CD4-positive, alpha-beta memory T cell (primary cell): ENCODE measurements at regions not wholly inside any gene's neighbourhood (a gene's known extent, or its start where the extent isn't known, plus 50 kb on each side); places are given as distances from the start of the nearest gene placed in this dataset.

Experiments used
- CTCF ChIA-PET: fragments of 350-600 bp; sonication (Branson Sonifier 250); formaldehyde crosslinking; loops from one replicate; lab custom pipeline; 2021; ENCODE audit warnings: inconsistent platforms; ENCODE audit not compliant: partially characterized antibody; lab: Charles Lee
- POLR2A ChIA-PET: fragments of 350-600 bp; sonication (Branson Sonifier 250); formaldehyde crosslinking; loops from one replicate; lab custom pipeline; 2021; ENCODE audit not compliant: partially characterized antibody; lab: Charles Lee
- DNase-seq, 5 donors: peaks; one replicate each; pipeline versions ENCODE4 v3.0.0 to v3.0.0-alpha.2; 2020 to 2022; ENCODE audit warnings: mixed read lengths in 1 of 5
- H3K27ac ChIP-seq: one replicate; pipeline ENCODE4 v1.7.0; 2013; ENCODE audit warnings: low read depth, low read length
- H3K27me3 ChIP-seq: 2 replicates; pipeline ENCODE4 v1.7.0; 2013; ENCODE audit warnings: mild to moderate bottlenecking, low read length, moderate library complexity; ENCODE audit not compliant: insufficient read depth
- H3K36me3 ChIP-seq: 2 replicates; pipeline ENCODE4 v1.7.0; 2013; ENCODE audit warnings: mild to moderate bottlenecking, low read length, moderate library complexity; ENCODE audit not compliant: insufficient read depth
- H3K4me1 ChIP-seq: 2 replicates; pipeline ENCODE4 v1.7.0; 2013; ENCODE audit warnings: mild to moderate bottlenecking, low read length, moderate library complexity; ENCODE audit not compliant: insufficient read depth
- H3K4me3 ChIP-seq, 2 donors: one replicate each; pipeline ENCODE4 v1.7.0; 2013; ENCODE audit warnings: low read length in 2 of 2, mild to moderate bottlenecking in 1 of 2
- H3K9me3 ChIP-seq, 2 donors: one replicate each; pipeline ENCODE4 v1.7.0; 2013; ENCODE audit warnings: low read length in 2 of 2, control low read depth in 1 of 2; ENCODE audit not compliant: control insufficient read depth in 1 of 2
- H3K27ac Mint-ChIP-seq, 7 donors: one replicate each; pipeline ENCODE4 v1.8.0; 2020 to 2021; ENCODE audit warnings: mixed read lengths in 7 of 7, mild to moderate bottlenecking in 6 of 7, inconsistent platforms in 3 of 7, moderate library complexity in 3 of 7
- H3K27me3 Mint-ChIP-seq, 2 donors: one replicate each; pipeline ENCODE4 v1.8.0; 2020 to 2021; ENCODE audit warnings: mixed read lengths in 2 of 2
- H3K36me3 Mint-ChIP-seq, 2 donors: one replicate each; pipeline ENCODE4 v1.8.0; 2020 to 2021; ENCODE audit warnings: mixed read lengths in 2 of 2, inconsistent platforms in 1 of 2, mild to moderate bottlenecking in 1 of 2
- H3K4me1 Mint-ChIP-seq, 4 donors: one replicate each; pipeline ENCODE4 v1.8.0; 2020 to 2021; ENCODE audit warnings: mixed read lengths in 4 of 4, mild to moderate bottlenecking in 1 of 4
- H3K4me3 Mint-ChIP-seq, 8 donors: one replicate each; pipeline ENCODE4 v1.8.0; 2020 to 2021; ENCODE audit warnings: mixed read lengths in 8 of 8, mild to moderate bottlenecking in 7 of 8, moderate library complexity in 6 of 8, inconsistent platforms in 3 of 8
- H3K9me3 Mint-ChIP-seq, 8 donors: one replicate each; pipeline ENCODE4 v1.8.0; 2020 to 2021; ENCODE audit warnings: mixed read lengths in 8 of 8, mild to moderate bottlenecking in 5 of 8, inconsistent platforms in 3 of 8, moderate library complexity in 1 of 8
- intact Hi-C: fragments of 100-400 bp; cut with micrococcal nuclease; formaldehyde crosslinking; loops from one replicate; pipeline ENCODE4 v1.15.1; 2023

- Mint-ChIP-seq H3K27me3 (no peaks in the 10 kb centered on the region), H3K4me1 (no peaks in the 10 kb centered on the region), H3K27ac (no peak overlapping the region), H3K36me3 (no peaks in the 10 kb centered on the region), H3K4me3 (no peak overlapping the region), H3K9me3 (peaks cover 0 to 8% (median 2%) of the 10 kb centered on the region in 8 donors)
- no peaks in the 10 kb centered on the region for H3K9me3 ChIP-seq
- no peaks in the 10 kb centered on the region for H3K36me3 ChIP-seq
- DNase-seq: no peak
- intact Hi-C loops: no loop called here
- CTCF ChIA-PET: no interaction called here
- POLR2A ChIA-PET: no interaction called here
- H3K27me3 ChIP-seq: no peaks in the 10 kb centered on the region
- no peak overlapping the region for H3K4me3 ChIP-seq
- H3K27ac ChIP-seq: no peak overlapping the region
- H3K4me1 ChIP-seq: no peaks in the 10 kb centered on the region
These were observed 105.7 kb upstream of the PEX5L start for GRCh38 chr3:180142472-180142871.

GRCh38 chr3:180161770-180162169 is 125.0 kb upstream of the PEX5L start:
- POLR2A ChIA-PET: no interaction called here
- Mint-ChIP-seq H3K4me1 (no peaks in the 10 kb centered on the region), H3K27ac (no peak overlapping the region), H3K9me3 (peaks cover 0 to 19% (median 10%) of the 10 kb centered on the region in 8 donors), H3K4me3 (no peak overlapping the region), H3K27me3 (no peaks in the 10 kb centered on the region), H3K36me3 (no peaks in the 10 kb centered on the region)
- no peaks in the 10 kb centered on the region for H3K9me3 ChIP-seq
- CTCF ChIA-PET: no interaction called here
- no peaks in the 10 kb centered on the region for H3K27me3 ChIP-seq
- no peaks in the 10 kb centered on the region for H3K4me1 ChIP-seq
- H3K4me3 ChIP-seq: no peak overlapping the region
- DNase-seq: no peak
- no peak overlapping the region for H3K27ac ChIP-seq
- intact Hi-C loops: no loop called here
- no peaks in the 10 kb centered on the region for H3K36me3 ChIP-seq

GRCh38 chr3:180175572-180175971 is 138.8 kb upstream of the PEX5L start:
- H3K4me3 ChIP-seq: no peak overlapping the region
- no peak overlapping the region for H3K27ac Mint-ChIP-seq
- H3K27ac ChIP-seq: no peak overlapping the region
- intact Hi-C loops: no loop called here
- H3K4me1 ChIP-seq: no peaks in the 10 kb centered on the region
- H3K4me3 Mint-ChIP-seq: no peak overlapping the region
- no peaks in the 10 kb centered on the region for H3K36me3 ChIP-seq
- ChIA-PET POLR2A (no interaction called here), CTCF (no interaction called here)
- H3K27me3 Mint-ChIP-seq: no peaks in the 10 kb centered on the region
- no peaks in the 10 kb centered on the region for H3K27me3 ChIP-seq
- no peaks in the 10 kb centered on the region for H3K4me1 Mint-ChIP-seq
- no peak for DNase-seq
- peaks cover 0 to 5% (median 0%) of the 10 kb centered on the region in 8 donors for H3K9me3 Mint-ChIP-seq
- H3K9me3 ChIP-seq: no peaks in the 10 kb centered on the region
- no peaks in the 10 kb centered on the region for H3K36me3 Mint-ChIP-seq

DNA sequence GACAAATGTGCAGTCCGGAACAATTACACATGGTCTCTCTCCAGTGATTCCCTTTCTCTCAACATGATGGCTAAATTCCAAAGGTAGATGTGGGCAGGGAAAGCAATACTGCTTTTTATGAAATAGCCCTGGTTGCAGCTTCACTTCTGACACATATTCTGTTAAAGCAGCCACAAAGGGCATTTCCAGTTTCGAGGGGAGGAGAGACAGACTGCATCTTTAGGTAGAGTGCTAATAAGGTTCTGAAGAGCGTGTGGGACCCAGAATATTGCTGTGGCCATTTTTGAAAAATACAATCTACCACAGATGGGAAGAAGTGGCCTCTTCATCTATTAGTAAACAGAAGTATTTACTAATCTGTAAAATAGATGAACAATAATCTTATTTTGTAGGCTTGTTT is 139.3 kb upstream of the PEX5L start:
- Mint-ChIP-seq H3K27ac (no peak overlapping the region), H3K9me3 (peaks cover 0 to 7% (median 0%) of the 10 kb centered on the region in 8 donors), H3K27me3 (no peaks in the 10 kb centered on the region), H3K4me3 (no peak overlapping the region), H3K36me3 (no peaks in the 10 kb centered on the region), H3K4me1 (no peaks in the 10 kb centered on the region)
- Histone ChIP-seq H3K9me3 (no peaks in the 10 kb centered on the region), H3K4me1 (no peaks in the 10 kb centered on the region), H3K27ac (no peak overlapping the region), H3K27me3 (no peaks in the 10 kb centered on the region), H3K4me3 (no peak overlapping the region), H3K36me3 (no peaks in the 10 kb centered on the region)
- intact Hi-C loops: no loop called here
- DNase-seq: no peak
- ChIA-PET CTCF (no interaction called here), POLR2A (no interaction called here)

- no peak for DNase-seq
These were observed 140.5 kb upstream of the PEX5L start for GRCh38 chr3:180177255-180177654.

GRCh38 chr3:180179562-180179961 is 142.8 kb upstream of the PEX5L start:
- intact Hi-C loops: no loop called here
- no peaks in the 10 kb centered on the region for H3K27me3 ChIP-seq
- POLR2A ChIA-PET: no interaction called here
- H3K27me3 Mint-ChIP-seq: no peaks in the 10 kb centered on the region
- H3K9me3 Mint-ChIP-seq: peaks cover 0 to 3% (median 0%) of the 10 kb centered on the region in 8 donors
- no peaks in the 10 kb centered on the region for H3K36me3 Mint-ChIP-seq
- no peak overlapping the region for H3K27ac ChIP-seq
- no peaks in the 10 kb centered on the region for H3K36me3 ChIP-seq
- no peaks in the 10 kb centered on the region for H3K9me3 ChIP-seq
- DNase-seq: no peak
- H3K4me1 Mint-ChIP-seq: no peaks in the 10 kb centered on the region
- CTCF ChIA-PET: no interaction called here
- H3K27ac Mint-ChIP-seq: no peak overlapping the region
- no peak overlapping the region for H3K4me3 ChIP-seq
- no peak overlapping the region for H3K4me3 Mint-ChIP-seq
- H3K4me1 ChIP-seq: no peaks in the 10 kb centered on the region

More at GRCh38 chr3:180177255-180177654, 140.5 kb upstream of the PEX5L start:
- no peaks in the 10 kb centered on the region for H3K36me3 ChIP-seq
- CTCF ChIA-PET: no interaction called here
- POLR2A ChIA-PET: no interaction called here
- no peaks in the 10 kb centered on the region for H3K27me3 ChIP-seq
- no peaks in the 10 kb centered on the region for H3K4me1 ChIP-seq
- H3K9me3 Mint-ChIP-seq: peaks cover 0 to 7% (median 0%) of the 10 kb centered on the region in 8 donors
- H3K4me3 Mint-ChIP-seq: no peak overlapping the region
- intact Hi-C loops: no loop called here
- H3K36me3 Mint-ChIP-seq: no peaks in the 10 kb centered on the region
- no peaks in the 10 kb centered on the region for H3K27me3 Mint-ChIP-seq
- H3K4me3 ChIP-seq: no peak overlapping the region
- H3K27ac ChIP-seq: no peak overlapping the region
- H3K9me3 ChIP-seq: no peaks in the 10 kb centered on the region
- H3K27ac Mint-ChIP-seq: no peak overlapping the region
- H3K4me1 Mint-ChIP-seq: no peaks in the 10 kb centered on the region

GRCh38 chr3:180180795-180181194 is 144.1 kb upstream of the PEX5L start:
- Mint-ChIP-seq H3K4me1 (no peaks in the 10 kb centered on the region), H3K27ac (no peak overlapping the region), H3K27me3 (no peaks in the 10 kb centered on the region), H3K36me3 (no peaks in the 10 kb centered on the region), H3K9me3 (peaks cover 0 to 3% (median 0%) of the 10 kb centered on the region in 8 donors), H3K4me3 (no peak overlapping the region)
- Histone ChIP-seq H3K4me3 (no peak overlapping the region), H3K9me3 (no peaks in the 10 kb centered on the region), H3K27me3 (no peaks in the 10 kb centered on the region), H3K4me1 (no peaks in the 10 kb centered on the region), H3K36me3 (no peaks in the 10 kb centered on the region), H3K27ac (no peak overlapping the region)
- CTCF ChIA-PET: no interaction called here
- intact Hi-C loops: no loop called here
- POLR2A ChIA-PET: no interaction called here
- no peak for DNase-seq

GRCh38 chr3:180181387-180181786 is 144.7 kb upstream of the PEX5L start:
- no peak for DNase-seq
- H3K36me3 Mint-ChIP-seq: no peaks in the 10 kb centered on the region
- H3K27ac Mint-ChIP-seq: no peak overlapping the region
- Histone ChIP-seq H3K9me3 (no peaks in the 10 kb centered on the region), H3K36me3 (no peaks in the 10 kb centered on the region), H3K4me1 (no peaks in the 10 kb centered on the region), H3K27me3 (no peaks in the 10 kb centered on the region), H3K4me3 (no peak overlapping the region), H3K27ac (no peak overlapping the region)
- H3K9me3 Mint-ChIP-seq: peaks cover 0 to 3% (median 0%) of the 10 kb centered on the region in 8 donors
- no peak overlapping the region for H3K4me3 Mint-ChIP-seq
- ChIA-PET CTCF (no interaction called here), POLR2A (no interaction called here)
- no peaks in the 10 kb centered on the region for H3K4me1 Mint-ChIP-seq
- no peaks in the 10 kb centered on the region for H3K27me3 Mint-ChIP-seq
- intact Hi-C loops: no loop called here
